GM21619 (cell line): ENCODE measurements at regions not wholly inside any gene's neighbourhood (a gene's known extent, or its start where the extent isn't known, plus 50 kb on each side); places are given as distances from the start of the nearest gene placed in this dataset.

ENCODE experiments used
- ATAC-seq: cut with Tn5 transposase; IDR thresholded peaks from one replicate; pipeline ENCODE4 v1.9.1; 2021; ENCODE audit not compliant: unreplicated experiment

GRCh38 chr17:69880591-69881112 is 194.4 kb upstream of the KCNJ16 start:
- ATAC-seq, result no peak

GRCh38 chr17:69882281-69882680 is 192.7 kb upstream of the KCNJ16 start:
- ATAC-seq, result no peak

- ATAC-seq, result no peak
Measured at GRCh38 chr17:69883120-69883519, 191.9 kb upstream of the KCNJ16 start.

GRCh38 chr17:69884356-69884755 is 190.7 kb upstream of the KCNJ16 start:
- ATAC-seq, result no peak

GRCh38 chr17:69884846-69885245 is 190.2 kb upstream of the KCNJ16 start:
- ATAC-seq, result no peak

- no peak for ATAC-seq
Measured at GRCh38 chr17:69898601-69899000, 176.4 kb upstream of the KCNJ16 start.

GRCh38 chr17:69900101-69900500 is 174.9 kb upstream of the KCNJ16 start:
- no peak for ATAC-seq

- no peak for ATAC-seq
Measured at GRCh38 chr17:69900829-69901228, 174.2 kb upstream of the KCNJ16 start.

- no peak for ATAC-seq
Measured at GRCh38 chr17:69906306-69906705, 168.7 kb upstream of the KCNJ16 start.

- ATAC-seq, result no peak
Measured at GRCh38 chr17:69907132-69907847, 167.7 kb upstream of the KCNJ16 start.

GRCh38 chr17:69908626-69909368 is 166.2 kb upstream of the KCNJ16 start:
- no peak for ATAC-seq

GRCh38 chr17:69909389-69909788 is 165.6 kb upstream of the KCNJ16 start:
- no peak for ATAC-seq

- ATAC-seq, result no peak
Measured at GRCh38 chr17:69912805-69913204, 162.2 kb upstream of the KCNJ16 start.

- ATAC-seq, result no peak
Measured at GRCh38 chr17:69913216-69913615, 161.8 kb upstream of the KCNJ16 start.

- no peak for ATAC-seq
Measured at GRCh38 chr17:69913616-69914015, 161.4 kb upstream of the KCNJ16 start.

GRCh38 chr17:69914520-69914919 is 160.5 kb upstream of the KCNJ16 start:
- no peak for ATAC-seq

- ATAC-seq, result no peak
Measured at GRCh38 chr17:69916761-69917160, 158.3 kb upstream of the KCNJ16 start.

- ATAC-seq, result no peak
Measured at GRCh38 chr17:69918164-69918563, 156.9 kb upstream of the KCNJ16 start.

- no peak for ATAC-seq
Measured at GRCh38 chr17:69919789-69920188, 155.2 kb upstream of the KCNJ16 start.

GRCh38 chr17:69921046-69921445 is 154.0 kb upstream of the KCNJ16 start:
- no peak for ATAC-seq

GRCh38 chr17:69928611-69929010 is 146.4 kb upstream of the KCNJ16 start:
- no peak for ATAC-seq

GRCh38 chr17:69936996-69937395 is 138.0 kb upstream of the KCNJ16 start:
- no peak for ATAC-seq
